ENCODE measurements at regions not wholly inside any gene's neighbourhood (a gene's known extent, or its start where the extent isn't known, plus 50 kb on each side); places are given as distances from the start of the nearest gene placed in this dataset.
A peak's percentile ranks its signal among the peaks of the same experiment; 100 is the strongest.

GRCh38 chr2:237196409-237196808 is 110.7 kb downstream of the COPS8 start:
- H3K27ac Mint-ChIP-seq: peak overlapping the region; percentile 95
- no peak for TF ChIP-seq CTCF (IDR thresholded peaks at IDR 0.05)
- peaks cover 5% of the 10 kb centered on the region; the same call in 1 of the 2 replicates for H3K27me3 Mint-ChIP-seq (ENCODE audit: insufficient read depth)
- DNase-seq: no peak
- peak overlapping the region; percentile 79 for H3K4me3 Mint-ChIP-seq
- no peaks in the 10 kb centered on the region for H3K9me3 Mint-ChIP-seq
- H3K4me1 Mint-ChIP-seq (ENCODE audit: low read depth): peaks cover 66% of the 10 kb centered on the region
- H3K36me3 Mint-ChIP-seq (ENCODE audit: low read depth): no peaks in the 10 kb centered on the region

GRCh38 chr2:237196866-237197618 is 111.4 kb downstream of the COPS8 start:
- Mint-ChIP-seq H3K4me1 (ENCODE audit: low read depth) (peaks cover 66% of the 10 kb centered on the region), H3K4me3 (peak overlapping the region; percentile 79), H3K36me3 (ENCODE audit: low read depth) (no peaks in the 10 kb centered on the region), H3K27ac (peak overlapping the region; percentile 95), H3K9me3 (no peaks in the 10 kb centered on the region), H3K27me3 (ENCODE audit: insufficient read depth) (peaks cover 5% of the 10 kb centered on the region; the same call in 1 of the 2 replicates)
- DNase-seq: peak; percentile 83
- TF ChIP-seq CTCF (IDR thresholded peaks at IDR 0.05): peak; percentile 25; the same call in 1 of the 2 replicates

GRCh38 chr2:237198164-237198855 is 112.6 kb downstream of the COPS8 start:
- no peaks in the 10 kb centered on the region; the same call in 1 of the 2 replicates for H3K36me3 Mint-ChIP-seq (ENCODE audit: low read depth)
- H3K27ac Mint-ChIP-seq: peak overlapping the region; percentile 95
- TF ChIP-seq CTCF (IDR thresholded peaks at IDR 0.05): no peak
- H3K27me3 Mint-ChIP-seq (ENCODE audit: insufficient read depth): peaks cover 4% of the 10 kb centered on the region; the same call in 1 of the 2 replicates
- DNase-seq: peak; percentile 63
- H3K4me1 Mint-ChIP-seq (ENCODE audit: low read depth): peaks cover 77% of the 10 kb centered on the region
- no peaks in the 10 kb centered on the region for H3K9me3 Mint-ChIP-seq
- peak overlapping the region; percentile 50; the same call in 1 of the 2 replicates for H3K4me3 Mint-ChIP-seq

GRCh38 chr2:237199082-237199481 is 113.4 kb downstream of the COPS8 start:
- Mint-ChIP-seq H3K36me3 (ENCODE audit: low read depth) (no peaks in the 10 kb centered on the region; the same call in 1 of the 2 replicates), H3K27me3 (ENCODE audit: insufficient read depth) (0 out of 2 replicates have a peak, but pooled peaks cover 2% of the 10 kb centered on the region), H3K4me3 (peak overlapping the region; percentile 50), H3K27ac (peak overlapping the region; percentile 95), H3K9me3 (no peaks in the 10 kb centered on the region), H3K4me1 (ENCODE audit: low read depth) (peaks cover 84% of the 10 kb centered on the region)
- no peak for DNase-seq
- TF ChIP-seq CTCF (IDR thresholded peaks at IDR 0.05): no peak

- no peak for TF ChIP-seq CTCF (IDR thresholded peaks at IDR 0.05)
- Mint-ChIP-seq H3K4me3 (peak overlapping the region; percentile 50; the same call in 1 of the 2 replicates), H3K27ac (peak overlapping the region; percentile 95), H3K36me3 (ENCODE audit: low read depth) (no peaks in the 10 kb centered on the region; the same call in 1 of the 2 replicates), H3K27me3 (ENCODE audit: insufficient read depth) (0 out of 2 replicates have a peak, but pooled peaks cover 2% of the 10 kb centered on the region), H3K9me3 (no peaks in the 10 kb centered on the region), H3K4me1 (ENCODE audit: low read depth) (peaks cover 84% of the 10 kb centered on the region)
- DNase-seq: no peak
These were observed 113.9 kb downstream of the COPS8 start for GRCh38 chr2:237199577-237199976.

Data from HFFc6 (cell line).